ENCODE measurements at regions not wholly inside any gene's neighbourhood (a gene's known extent, or its start where the extent isn't known, plus 50 kb on each side); places are given as distances from the start of the nearest gene placed in this dataset.

DNA sequence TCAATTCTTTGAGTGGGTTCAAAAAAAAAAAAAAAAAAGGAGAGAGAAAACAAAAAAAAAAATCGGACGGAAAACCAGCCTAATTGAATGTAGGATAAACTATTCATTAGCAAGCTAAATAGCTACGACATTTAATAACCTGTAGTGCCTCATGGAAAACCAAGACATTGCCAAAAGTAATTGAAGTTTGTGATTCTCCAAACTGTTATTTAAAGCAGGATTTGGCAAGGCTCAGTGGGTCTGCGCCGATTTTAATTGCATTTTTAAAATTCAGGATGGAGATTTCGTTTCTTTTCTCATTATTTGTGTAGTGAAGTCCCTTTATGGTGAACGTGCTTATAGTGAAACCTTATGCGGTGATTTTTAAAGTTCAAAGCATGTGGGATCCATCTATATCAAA, 127.2 kb upstream of the NFIB start:
- TF ChIP-seq ZBTB7A (IDR thresholded peaks at IDR 0.05; ENCODE audit: low read depth), result no peak
- TF ChIP-seq NFIC (IDR thresholded peaks at IDR 0.05), result no peak
- no peak for TF ChIP-seq CEBPB (IDR thresholded peaks at IDR 0.05)
- no peak for TF ChIP-seq FOXM1 (IDR thresholded peaks at IDR 0.05; ENCODE audit: borderline replicate concordance, low read depth)

- TF ChIP-seq, protein P1, sequence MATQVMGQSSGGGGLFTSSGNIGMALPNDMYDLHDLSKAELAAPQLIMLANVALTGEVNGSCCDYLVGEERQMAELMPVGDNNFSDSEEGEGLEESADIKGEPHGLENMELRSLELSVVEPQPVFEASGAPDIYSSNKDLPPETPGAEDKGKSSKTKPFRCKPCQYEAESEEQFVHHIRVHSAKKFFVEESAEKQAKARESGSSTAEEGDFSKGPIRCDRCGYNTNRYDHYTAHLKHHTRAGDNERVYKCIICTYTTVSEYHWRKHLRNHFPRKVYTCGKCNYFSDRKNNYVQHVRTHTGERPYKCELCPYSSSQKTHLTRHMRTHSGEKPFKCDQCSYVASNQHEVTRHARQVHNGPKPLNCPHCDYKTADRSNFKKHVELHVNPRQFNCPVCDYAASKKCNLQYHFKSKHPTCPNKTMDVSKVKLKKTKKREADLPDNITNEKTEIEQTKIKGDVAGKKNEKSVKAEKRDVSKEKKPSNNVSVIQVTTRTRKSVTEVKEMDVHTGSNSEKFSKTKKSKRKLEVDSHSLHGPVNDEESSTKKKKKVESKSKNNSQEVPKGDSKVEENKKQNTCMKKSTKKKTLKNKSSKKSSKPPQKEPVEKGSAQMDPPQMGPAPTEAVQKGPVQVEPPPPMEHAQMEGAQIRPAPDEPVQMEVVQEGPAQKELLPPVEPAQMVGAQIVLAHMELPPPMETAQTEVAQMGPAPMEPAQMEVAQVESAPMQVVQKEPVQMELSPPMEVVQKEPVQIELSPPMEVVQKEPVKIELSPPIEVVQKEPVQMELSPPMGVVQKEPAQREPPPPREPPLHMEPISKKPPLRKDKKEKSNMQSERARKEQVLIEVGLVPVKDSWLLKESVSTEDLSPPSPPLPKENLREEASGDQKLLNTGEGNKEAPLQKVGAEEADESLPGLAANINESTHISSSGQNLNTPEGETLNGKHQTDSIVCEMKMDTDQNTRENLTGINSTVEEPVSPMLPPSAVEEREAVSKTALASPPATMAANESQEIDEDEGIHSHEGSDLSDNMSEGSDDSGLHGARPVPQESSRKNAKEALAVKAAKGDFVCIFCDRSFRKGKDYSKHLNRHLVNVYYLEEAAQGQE (IDR thresholded peaks at IDR 0.05; ENCODE audit: low read depth), result peak; percentile 51; the same call in 1 of the 2 replicates
- no peak for TF ChIP-seq TEAD4 (IDR thresholded peaks at IDR 0.05)
These were observed 126.1 kb upstream of the NFIB start for GRCh38 chr9:14440062-14440461.

GRCh38 chr9:14439555-14439954, 125.6 kb upstream of the NFIB start:
- TF ChIP-seq TAF1 (IDR thresholded peaks at IDR 0.05; ENCODE audit: low read depth), result no peak
- TF ChIP-seq, protein P2, sequence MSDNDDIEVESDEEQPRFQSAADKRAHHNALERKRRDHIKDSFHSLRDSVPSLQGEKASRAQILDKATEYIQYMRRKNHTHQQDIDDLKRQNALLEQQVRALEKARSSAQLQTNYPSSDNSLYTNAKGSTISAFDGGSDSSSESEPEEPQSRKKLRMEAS (IDR thresholded peaks at IDR 0.05), result no peak
- TF ChIP-seq EP300 (IDR thresholded peaks at IDR 0.05; ENCODE audit: borderline replicate concordance), result no peak
- TF ChIP-seq YY1 (IDR thresholded peaks at IDR 0.05; ENCODE audit: low read depth), result no peak
- TF ChIP-seq TEAD4 (IDR thresholded peaks at IDR 0.05), result no peak
- no peak for TF ChIP-seq CREB1 (IDR thresholded peaks at IDR 0.05; ENCODE audit: low read depth)
- no peak for TF ChIP-seq CEBPB (IDR thresholded peaks at IDR 0.05)
- TF ChIP-seq NFIC (IDR thresholded peaks at IDR 0.05), result no peak
- TF ChIP-seq RAD21 (IDR thresholded peaks at IDR 0.05; ENCODE audit: low read depth), result no peak

GRCh38 chr9:14438232-14439021, 124.5 kb upstream of the NFIB start:
- TF ChIP-seq CREB1 (IDR thresholded peaks at IDR 0.05; ENCODE audit: low read depth) (no peak), NFIC (IDR thresholded peaks at IDR 0.05) (no peak), TAF1 (IDR thresholded peaks at IDR 0.05; ENCODE audit: low read depth) (no peak), RAD21 (IDR thresholded peaks at IDR 0.05; ENCODE audit: low read depth) (no peak), EP300 (IDR thresholded peaks at IDR 0.05; ENCODE audit: borderline replicate concordance) (no peak), YY1 (IDR thresholded peaks at IDR 0.05; ENCODE audit: low read depth) (no peak), USF1 (IDR thresholded peaks at IDR 0.05) (no peak), EGR1 (IDR thresholded peaks at IDR 0.05) (no peak), TCF12 (IDR thresholded peaks at IDR 0.05; ENCODE audit: low read depth) (no peak), TEAD4 (IDR thresholded peaks at IDR 0.05) (no peak), FOXM1 (IDR thresholded peaks at IDR 0.05; ENCODE audit: borderline replicate concordance, low read depth) (no peak), ZBTB7A (IDR thresholded peaks at IDR 0.05; ENCODE audit: low read depth) (no peak), CEBPB (IDR thresholded peaks at IDR 0.05) (no peak)
- TF ChIP-seq, protein P2 (IDR thresholded peaks at IDR 0.05), result no peak
- TF ChIP-seq, protein P1 (IDR thresholded peaks at IDR 0.05; ENCODE audit: low read depth), result no peak

DNA sequence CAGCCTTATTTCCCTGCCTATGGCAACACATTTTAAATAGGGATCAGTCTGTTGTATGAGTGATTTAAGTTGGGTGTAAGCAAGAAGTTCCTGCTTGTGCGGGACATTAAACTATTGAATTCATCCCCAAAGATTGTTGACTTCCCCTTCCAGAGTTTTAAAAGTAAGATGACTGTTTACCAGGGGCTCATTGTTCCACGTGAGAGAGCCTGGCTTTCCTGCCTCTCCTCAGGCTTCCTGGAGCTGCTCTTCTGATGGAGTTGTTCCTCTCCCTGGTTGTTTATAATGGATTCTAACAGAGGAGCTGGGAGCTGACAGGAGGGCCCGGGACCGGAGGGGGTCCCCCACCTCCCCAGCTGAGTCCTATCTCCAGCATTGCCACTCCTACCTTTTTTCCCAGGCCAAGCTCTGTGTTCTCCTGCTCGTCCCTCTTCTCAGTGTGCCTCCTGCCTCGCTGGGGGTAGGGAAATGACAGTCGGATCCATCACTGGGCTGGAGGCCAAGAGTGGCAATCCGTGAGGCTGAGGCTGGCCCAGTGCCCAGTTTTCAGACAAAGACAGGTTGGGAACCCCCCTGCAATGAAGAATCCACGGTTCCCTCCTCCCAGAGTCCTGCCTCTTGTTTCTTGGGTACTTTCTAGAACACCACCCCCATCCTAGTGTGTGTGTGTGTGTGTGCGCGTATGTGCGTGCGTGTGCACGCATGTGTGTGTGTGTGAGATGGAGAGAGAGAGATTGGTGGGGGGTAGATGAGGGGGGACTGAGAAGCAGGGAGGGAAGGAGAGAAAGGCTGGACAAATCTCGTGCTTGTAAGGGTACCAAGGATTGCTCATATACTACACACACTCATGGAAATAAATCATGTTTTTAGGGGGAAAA, 123.7 kb upstream of the NFIB start:
- no peak for TF ChIP-seq RAD21 (IDR thresholded peaks at IDR 0.05; ENCODE audit: low read depth)
- no peak for TF ChIP-seq ZBTB7A (IDR thresholded peaks at IDR 0.05; ENCODE audit: low read depth)
- no peak for TF ChIP-seq TCF12 (IDR thresholded peaks at IDR 0.05; ENCODE audit: low read depth)
- no peak for TF ChIP-seq TAF1 (IDR thresholded peaks at IDR 0.05; ENCODE audit: low read depth)
- no peak for TF ChIP-seq FOXM1 (IDR thresholded peaks at IDR 0.05; ENCODE audit: borderline replicate concordance, low read depth)
- TF ChIP-seq EP300 (IDR thresholded peaks at IDR 0.05; ENCODE audit: borderline replicate concordance), result no peak
- no peak for TF ChIP-seq CEBPB (IDR thresholded peaks at IDR 0.05)
- TF ChIP-seq TEAD4 (IDR thresholded peaks at IDR 0.05), result no peak
- no peak for TF ChIP-seq CREB1 (IDR thresholded peaks at IDR 0.05; ENCODE audit: low read depth)

- no peak for TF ChIP-seq TAF1 (IDR thresholded peaks at IDR 0.05; ENCODE audit: low read depth)
- no peak for TF ChIP-seq FOXM1 (IDR thresholded peaks at IDR 0.05; ENCODE audit: borderline replicate concordance, low read depth)
- TF ChIP-seq, protein P2 (IDR thresholded peaks at IDR 0.05), result no peak
- TF ChIP-seq EGR1 (IDR thresholded peaks at IDR 0.05), result no peak
- no peak for TF ChIP-seq ZBTB7A (IDR thresholded peaks at IDR 0.05; ENCODE audit: low read depth)
- no peak for TF ChIP-seq CREB1 (IDR thresholded peaks at IDR 0.05; ENCODE audit: low read depth)
- TF ChIP-seq YY1 (IDR thresholded peaks at IDR 0.05; ENCODE audit: low read depth), result no peak
- TF ChIP-seq RAD21 (IDR thresholded peaks at IDR 0.05; ENCODE audit: low read depth), result no peak
These were observed 121.9 kb upstream of the NFIB start for GRCh38 chr9:14435871-14436270.
